ENCODE measurements at regions not wholly inside any gene's neighbourhood (a gene's known extent, or its start where the extent isn't known, plus 50 kb on each side); places are given as distances from the start of the nearest gene placed in this dataset.

DNA sequence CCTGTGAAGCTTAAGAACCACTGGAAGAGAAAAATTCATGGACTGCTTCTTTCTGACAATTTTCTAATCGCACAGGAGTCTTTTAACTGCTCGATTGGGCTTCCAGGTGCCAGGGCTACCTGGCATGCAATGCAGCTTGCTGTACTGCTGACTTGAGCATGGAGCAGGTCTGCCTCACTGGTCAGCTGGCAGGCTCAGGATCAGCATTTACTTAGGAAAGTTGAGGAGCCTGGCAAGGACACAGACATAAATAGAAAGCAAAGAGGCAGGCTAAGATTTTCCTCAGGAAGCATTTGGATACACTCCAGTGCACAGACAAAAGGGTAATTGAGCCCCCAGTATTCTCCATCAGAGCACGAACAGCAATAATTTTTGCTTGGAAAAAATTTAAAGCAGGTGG lies 163.5 kb downstream of the CSNK2A3 start:
- Histone ChIP-seq H3K36me3 (ENCODE audit: control insufficient read depth in 1 of 2, insufficient read depth in 2 of 2, low read length in 2 of 2) (no peaks in the 10 kb centered on the region), H3K9ac (ENCODE audit: low read length) (no peak overlapping the region), H3K79me2 (ENCODE audit: insufficient read depth, low read length) (no peaks in the 10 kb centered on the region), H3K4me1 (ENCODE audit: control insufficient read depth in 1 of 2, insufficient read depth in 2 of 2, low read length in 2 of 2) (no peaks in the 10 kb centered on the region), H3K9me3 (ENCODE audit: control insufficient read depth in 1 of 2, insufficient read depth in 1 of 2, low read depth in 1 of 2, low read length in 2 of 2) (no peaks in the 10 kb centered on the region), H3K4me3 (replicated peaks in 1 of 2; ENCODE audit: low read depth in 1 of 2, low read length in 2 of 2) (no peak overlapping the region), H3K4me2 (ENCODE audit: low read length) (no peak overlapping the region), H3K27ac (ENCODE audit: low read depth, low read length) (no peak overlapping the region), H2AFZ (ENCODE audit: low read depth, low read length, poor library complexity, severe bottlenecking) (no peak overlapping the region), H3K27me3 (ENCODE audit: insufficient read depth, low read length) (no peaks in the 10 kb centered on the region), H3K9me2 (ENCODE audit: insufficient read depth) (no peaks in the 10 kb centered on the region), H4K20me1 (ENCODE audit: insufficient read depth) (no peaks in the 10 kb centered on the region)
- RAD21 ChIA-PET (ENCODE audit: low non-redundant PET in 1 of 2, low total read pairs in 2 of 2, uncharacterized antibody in 2 of 2, unreplicated experiment in 2 of 2): no interaction called here
- intact Hi-C loops (cut with micrococcal nuclease): no loop called here
- DNase-seq (ENCODE audit: low read depth, low spot score) (no peak), ATAC-seq (no peak)
- POLR2A ChIA-PET: no interaction called here
- no TSS peak for BruUV-seq (replicated peaks)
- TF ChIP-seq EZH2 (IDR thresholded peaks at IDR 0.05) (no peak), EGR1 (IDR thresholded peaks at IDR 0.05; ENCODE audit: low read depth) (no peak), CBX3 (IDR thresholded peaks at IDR 0.05; ENCODE audit: low read depth) (no peak), SIN3A (IDR thresholded peaks at IDR 0.05; ENCODE audit: low read depth) (no peak), YY1 (IDR thresholded peaks at IDR 0.05; ENCODE audit: extremely low read depth, insufficient replicate concordance, low read depth, low read length) (no peak), JUND (IDR thresholded peaks at IDR 0.05) (no peak), POLR2AphosphoS5 (IDR thresholded peaks at IDR 0.05; ENCODE audit: low read depth, low read length) (no peak), FOSL1 (IDR thresholded peaks at IDR 0.05; ENCODE audit: low read depth) (no peak), SP1 (IDR thresholded peaks at IDR 0.05; ENCODE audit: low read depth) (no peak), CEBPB (IDR thresholded peaks at IDR 0.05; ENCODE audit: low read depth) (no peak), EZH2phosphoT487 (IDR thresholded peaks at IDR 0.05; ENCODE audit: borderline replicate concordance) (no peak), ZNF274 (IDR thresholded peaks at IDR 0.05; ENCODE audit: low read depth, low read length) (no peak), SRF (IDR thresholded peaks at IDR 0.05; ENCODE audit: low read depth) (no peak), TCF7L2 (IDR thresholded peaks at IDR 0.05; ENCODE audit: borderline replicate concordance, extremely low read depth, insufficient read depth, insufficient read length) (no peak), ZFX (IDR thresholded peaks at IDR 0.05) (no peak)
- TF ChIP-seq, protein P1, sequence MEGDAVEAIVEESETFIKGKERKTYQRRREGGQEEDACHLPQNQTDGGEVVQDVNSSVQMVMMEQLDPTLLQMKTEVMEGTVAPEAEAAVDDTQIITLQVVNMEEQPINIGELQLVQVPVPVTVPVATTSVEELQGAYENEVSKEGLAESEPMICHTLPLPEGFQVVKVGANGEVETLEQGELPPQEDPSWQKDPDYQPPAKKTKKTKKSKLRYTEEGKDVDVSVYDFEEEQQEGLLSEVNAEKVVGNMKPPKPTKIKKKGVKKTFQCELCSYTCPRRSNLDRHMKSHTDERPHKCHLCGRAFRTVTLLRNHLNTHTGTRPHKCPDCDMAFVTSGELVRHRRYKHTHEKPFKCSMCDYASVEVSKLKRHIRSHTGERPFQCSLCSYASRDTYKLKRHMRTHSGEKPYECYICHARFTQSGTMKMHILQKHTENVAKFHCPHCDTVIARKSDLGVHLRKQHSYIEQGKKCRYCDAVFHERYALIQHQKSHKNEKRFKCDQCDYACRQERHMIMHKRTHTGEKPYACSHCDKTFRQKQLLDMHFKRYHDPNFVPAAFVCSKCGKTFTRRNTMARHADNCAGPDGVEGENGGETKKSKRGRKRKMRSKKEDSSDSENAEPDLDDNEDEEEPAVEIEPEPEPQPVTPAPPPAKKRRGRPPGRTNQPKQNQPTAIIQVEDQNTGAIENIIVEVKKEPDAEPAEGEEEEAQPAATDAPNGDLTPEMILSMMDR (IDR thresholded peaks at IDR 0.05 in 2 of 3, conservative IDR thresholded peaks at IDR 0.05 in 1 of 3; ENCODE audit: borderline replicate concordance in 1 of 3, insufficient read depth in 1 of 3, low read depth in 2 of 3, low read length in 2 of 3): no peak
- TF ChIP-seq, protein P2, sequence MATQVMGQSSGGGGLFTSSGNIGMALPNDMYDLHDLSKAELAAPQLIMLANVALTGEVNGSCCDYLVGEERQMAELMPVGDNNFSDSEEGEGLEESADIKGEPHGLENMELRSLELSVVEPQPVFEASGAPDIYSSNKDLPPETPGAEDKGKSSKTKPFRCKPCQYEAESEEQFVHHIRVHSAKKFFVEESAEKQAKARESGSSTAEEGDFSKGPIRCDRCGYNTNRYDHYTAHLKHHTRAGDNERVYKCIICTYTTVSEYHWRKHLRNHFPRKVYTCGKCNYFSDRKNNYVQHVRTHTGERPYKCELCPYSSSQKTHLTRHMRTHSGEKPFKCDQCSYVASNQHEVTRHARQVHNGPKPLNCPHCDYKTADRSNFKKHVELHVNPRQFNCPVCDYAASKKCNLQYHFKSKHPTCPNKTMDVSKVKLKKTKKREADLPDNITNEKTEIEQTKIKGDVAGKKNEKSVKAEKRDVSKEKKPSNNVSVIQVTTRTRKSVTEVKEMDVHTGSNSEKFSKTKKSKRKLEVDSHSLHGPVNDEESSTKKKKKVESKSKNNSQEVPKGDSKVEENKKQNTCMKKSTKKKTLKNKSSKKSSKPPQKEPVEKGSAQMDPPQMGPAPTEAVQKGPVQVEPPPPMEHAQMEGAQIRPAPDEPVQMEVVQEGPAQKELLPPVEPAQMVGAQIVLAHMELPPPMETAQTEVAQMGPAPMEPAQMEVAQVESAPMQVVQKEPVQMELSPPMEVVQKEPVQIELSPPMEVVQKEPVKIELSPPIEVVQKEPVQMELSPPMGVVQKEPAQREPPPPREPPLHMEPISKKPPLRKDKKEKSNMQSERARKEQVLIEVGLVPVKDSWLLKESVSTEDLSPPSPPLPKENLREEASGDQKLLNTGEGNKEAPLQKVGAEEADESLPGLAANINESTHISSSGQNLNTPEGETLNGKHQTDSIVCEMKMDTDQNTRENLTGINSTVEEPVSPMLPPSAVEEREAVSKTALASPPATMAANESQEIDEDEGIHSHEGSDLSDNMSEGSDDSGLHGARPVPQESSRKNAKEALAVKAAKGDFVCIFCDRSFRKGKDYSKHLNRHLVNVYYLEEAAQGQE (IDR thresholded peaks at IDR 0.05; ENCODE audit: low read depth): no peak
- TF ChIP-seq, protein P3, sequence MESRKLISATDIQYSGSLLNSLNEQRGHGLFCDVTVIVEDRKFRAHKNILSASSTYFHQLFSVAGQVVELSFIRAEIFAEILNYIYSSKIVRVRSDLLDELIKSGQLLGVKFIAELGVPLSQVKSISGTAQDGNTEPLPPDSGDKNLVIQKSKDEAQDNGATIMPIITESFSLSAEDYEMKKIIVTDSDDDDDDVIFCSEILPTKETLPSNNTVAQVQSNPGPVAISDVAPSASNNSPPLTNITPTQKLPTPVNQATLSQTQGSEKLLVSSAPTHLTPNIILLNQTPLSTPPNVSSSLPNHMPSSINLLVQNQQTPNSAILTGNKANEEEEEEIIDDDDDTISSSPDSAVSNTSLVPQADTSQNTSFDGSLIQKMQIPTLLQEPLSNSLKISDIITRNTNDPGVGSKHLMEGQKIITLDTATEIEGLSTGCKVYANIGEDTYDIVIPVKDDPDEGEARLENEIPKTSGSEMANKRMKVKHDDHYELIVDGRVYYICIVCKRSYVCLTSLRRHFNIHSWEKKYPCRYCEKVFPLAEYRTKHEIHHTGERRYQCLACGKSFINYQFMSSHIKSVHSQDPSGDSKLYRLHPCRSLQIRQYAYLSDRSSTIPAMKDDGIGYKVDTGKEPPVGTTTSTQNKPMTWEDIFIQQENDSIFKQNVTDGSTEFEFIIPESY (IDR thresholded peaks at IDR 0.05; ENCODE audit: extremely low read depth, insufficient replicate concordance, low read length): no peak
- CTCF ChIA-PET: no interaction called here

All from HCT116 (cell line).